ENCODE measurements at regions not wholly inside any gene's neighbourhood (a gene's known extent, or its start where the extent isn't known, plus 50 kb on each side); places are given as distances from the start of the nearest gene placed in this dataset.
A peak's percentile ranks its signal among the peaks of the same experiment; 100 is the strongest.

DNA sequence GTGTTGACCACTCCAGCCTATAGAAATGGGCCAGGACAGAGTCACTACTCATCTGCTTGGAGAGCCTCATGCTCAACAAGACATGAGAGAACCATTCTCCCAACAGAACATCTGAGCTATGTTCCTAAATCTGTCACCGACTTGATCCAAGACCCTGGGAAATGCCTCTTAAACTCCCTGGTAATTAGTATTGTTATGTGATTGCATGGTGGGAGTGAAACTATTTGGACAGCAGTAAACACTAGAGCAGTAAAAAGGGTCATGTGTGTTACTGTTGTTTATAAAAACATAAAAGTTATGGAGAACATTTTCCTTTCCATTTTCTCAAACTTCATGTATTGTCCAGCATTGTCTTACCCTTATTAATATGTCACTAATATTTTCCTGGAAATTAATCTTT is 369.8 kb upstream of the FAT3 start:
- DNase-seq: no peak

DNA sequence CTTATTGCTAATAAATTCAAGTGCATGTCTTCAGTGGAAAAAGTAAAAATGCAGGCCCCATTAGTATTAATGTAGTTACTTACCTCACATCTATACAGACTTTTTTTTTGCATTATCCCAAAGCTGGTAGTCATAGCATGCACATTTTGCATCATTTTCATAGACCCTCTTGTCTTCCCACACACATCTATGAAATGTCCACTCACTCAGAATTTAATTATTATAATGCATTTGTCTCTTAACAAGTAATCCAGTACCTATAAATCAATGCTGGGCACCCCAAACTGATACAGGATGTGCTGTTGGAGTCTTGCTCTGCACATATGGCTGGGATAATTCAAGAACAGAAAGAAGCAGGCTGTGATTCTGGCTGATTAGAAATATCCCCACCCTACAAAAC is 370.4 kb upstream of the FAT3 start:
- DNase-seq: no peak

DNA sequence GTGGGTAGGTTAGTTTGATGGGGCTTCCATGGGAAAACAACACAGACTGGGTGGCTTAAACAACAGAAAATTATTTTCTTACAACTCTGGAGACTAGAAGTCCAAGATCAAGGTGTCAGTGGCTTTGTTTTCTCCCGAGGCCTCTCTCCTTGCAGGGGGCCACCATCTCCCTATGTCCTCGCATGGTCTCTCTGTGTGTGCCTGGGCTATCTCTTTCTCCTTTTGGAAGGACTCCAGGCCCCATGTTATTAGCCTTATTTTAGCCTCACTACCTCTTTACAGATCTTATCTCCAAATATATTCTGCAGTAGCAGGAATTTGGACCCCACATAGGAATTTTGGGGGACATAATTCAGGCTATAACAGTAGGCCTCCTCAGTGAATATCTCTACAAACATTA is 372.7 kb upstream of the FAT3 start:
- no peak for DNase-seq

DNA sequence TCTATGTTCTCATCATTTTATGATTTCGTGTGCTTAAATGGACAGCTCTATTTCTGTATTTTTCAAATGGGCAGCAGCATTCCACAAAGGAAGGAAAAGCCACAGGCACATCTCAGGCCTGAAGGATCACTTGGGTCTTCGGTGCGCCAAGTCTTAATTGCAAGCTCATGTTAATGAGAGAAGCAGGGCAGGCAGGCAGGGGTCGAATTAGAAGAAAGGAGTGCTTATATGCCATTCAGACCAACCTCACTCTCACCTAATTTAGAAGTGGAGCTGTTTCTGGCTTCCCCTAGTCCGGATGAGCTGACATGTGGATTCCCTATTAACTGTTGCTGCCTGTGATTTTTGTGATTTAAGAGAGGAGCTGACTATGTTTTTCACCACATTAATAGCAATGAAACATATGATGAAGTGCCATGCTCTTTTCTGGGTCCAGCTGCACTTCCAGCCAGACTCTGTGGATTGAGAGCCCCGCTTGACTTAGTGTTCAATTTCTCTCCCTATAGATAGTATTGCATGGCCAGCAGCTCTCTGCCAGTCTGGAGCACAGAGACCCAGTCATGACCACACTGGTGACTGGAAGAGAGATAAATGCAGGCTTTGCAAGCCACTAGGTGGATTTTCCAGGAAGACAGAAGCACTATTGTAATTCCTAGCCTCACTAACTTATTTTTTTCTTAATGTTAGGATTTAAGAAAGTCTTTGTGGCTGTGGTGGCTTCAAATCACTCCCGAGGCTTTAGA is 373.9 kb upstream of the FAT3 start:
- no peak for DNase-seq

DNA sequence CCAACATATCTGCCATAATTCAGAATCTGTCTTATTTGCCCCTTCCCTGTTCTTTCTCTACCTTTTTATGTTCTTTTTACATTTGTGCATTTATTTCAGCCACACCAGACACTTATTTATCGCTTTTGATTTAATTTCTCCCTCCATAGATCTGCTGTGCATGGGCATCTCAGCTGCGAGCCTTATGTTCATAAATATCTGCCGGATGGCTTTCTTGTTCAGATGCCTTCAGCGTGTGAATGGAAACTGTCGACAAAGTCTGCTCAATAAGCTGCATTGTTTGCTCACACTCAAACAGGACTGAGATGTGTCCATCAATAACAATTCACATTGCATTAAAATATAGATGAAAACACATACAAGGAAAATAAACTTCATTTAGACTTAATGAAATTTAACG is 374.6 kb upstream of the FAT3 start:
- no peak for DNase-seq

DNA sequence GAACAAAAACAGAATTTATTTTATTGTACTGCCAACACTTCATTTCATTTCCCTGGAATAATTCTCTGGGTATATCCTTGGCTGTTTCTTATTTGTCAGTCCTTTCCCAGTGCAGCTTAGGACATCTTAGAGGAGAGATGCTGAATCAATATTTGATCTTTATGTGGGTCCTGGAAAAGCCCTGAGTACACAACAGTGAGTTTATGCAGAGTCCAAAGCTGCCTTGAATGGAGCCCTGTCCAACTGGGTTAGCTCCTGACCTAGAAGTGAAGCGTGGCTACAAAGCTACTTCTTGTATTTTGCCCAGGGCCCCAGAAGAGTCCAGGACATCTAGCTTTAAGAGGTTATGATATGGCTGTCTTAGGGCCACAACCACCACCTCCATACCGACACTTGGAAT is 378.0 kb upstream of the FAT3 start:
- no peak for DNase-seq

DNA sequence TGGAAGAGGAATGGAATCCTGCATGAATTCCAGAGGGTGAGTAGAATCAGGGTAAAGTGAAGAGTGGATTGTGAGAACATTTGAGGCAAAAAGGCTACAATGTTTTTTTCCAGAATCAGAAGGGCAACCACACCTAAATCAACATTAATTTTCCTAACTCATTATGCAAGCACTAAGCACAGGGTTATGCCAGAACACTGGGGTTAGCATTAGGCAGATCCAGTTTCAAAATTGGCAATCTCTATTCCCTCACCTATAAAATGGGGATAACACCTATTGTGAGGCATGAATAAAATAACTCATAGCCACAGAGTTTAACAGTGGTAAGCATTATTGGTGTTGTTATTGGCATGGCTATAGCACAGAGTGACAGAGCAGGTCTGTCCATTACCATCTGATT is 378.6 kb upstream of the FAT3 start:
- no peak for DNase-seq

DNA sequence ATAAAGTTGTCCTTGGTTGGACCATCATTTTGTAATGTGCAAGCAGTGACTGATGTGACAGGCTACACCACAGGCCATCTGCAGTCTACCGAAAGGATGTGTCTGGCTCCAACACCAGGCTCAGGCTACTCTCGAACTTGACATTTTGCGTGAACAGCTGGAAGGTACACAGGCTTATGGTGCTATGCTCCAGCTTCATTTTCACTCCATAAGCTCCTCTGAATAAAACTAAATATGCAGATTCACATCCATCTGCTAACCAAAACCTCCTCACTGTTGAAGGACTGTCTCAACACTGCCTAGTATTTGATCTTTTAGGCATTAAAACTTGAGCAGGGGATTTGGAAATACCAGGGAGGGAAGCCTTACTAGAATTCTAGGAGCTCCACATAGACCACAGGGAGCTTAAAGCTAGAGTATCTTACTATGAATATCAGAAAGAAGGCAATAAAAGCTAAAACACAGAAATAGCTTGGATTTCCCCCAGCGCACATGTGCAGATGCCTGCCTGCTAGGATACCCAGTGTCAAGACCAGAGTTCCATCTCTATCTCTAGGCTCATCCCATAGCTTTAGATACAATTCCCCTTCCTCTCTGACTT is 383.9 kb upstream of the FAT3 start:
- no peak for DNase-seq

DNA sequence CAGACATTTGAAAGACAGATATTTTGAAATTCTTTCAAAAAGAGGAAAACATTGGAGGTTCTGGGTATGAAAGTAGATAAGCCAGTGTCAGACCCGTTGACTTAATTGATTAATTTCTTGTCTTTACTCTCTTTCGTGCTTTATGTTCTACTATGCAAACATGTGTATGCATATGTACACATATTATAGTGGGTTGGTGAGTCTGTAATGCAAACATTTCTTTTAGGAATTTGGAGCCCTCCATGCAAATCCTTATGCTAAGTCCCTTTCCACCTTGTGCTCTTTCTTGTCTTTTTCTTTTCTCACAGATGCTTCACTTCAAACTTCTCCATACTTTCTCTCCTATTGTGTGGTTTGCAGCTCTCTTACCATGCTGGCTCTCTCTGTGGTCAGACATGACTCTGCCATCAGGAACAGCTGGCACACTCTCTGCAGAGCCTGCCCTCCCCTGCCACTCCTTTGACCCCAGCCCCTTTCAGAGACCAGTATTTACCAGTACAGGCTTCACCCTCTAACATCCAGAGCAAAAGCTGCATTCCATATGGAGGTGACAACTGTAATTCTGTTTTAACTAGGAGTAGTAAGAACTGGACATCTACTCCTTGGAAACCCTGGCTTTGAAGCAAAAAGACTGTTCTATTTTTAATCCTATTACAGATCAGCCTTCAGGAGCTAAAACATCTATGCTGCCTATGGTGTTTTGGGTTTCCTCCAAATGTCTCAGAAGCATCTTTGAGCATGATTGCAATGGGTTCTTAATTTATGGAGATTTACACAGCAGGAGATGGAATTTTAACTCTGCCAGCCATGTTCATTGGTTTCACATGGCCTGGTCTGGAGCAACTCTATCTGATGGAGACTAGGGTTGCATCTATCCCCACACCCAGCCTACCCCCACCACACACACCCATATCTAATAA is 386.9 kb upstream of the FAT3 start:
- DNase-seq: no peak

DNA sequence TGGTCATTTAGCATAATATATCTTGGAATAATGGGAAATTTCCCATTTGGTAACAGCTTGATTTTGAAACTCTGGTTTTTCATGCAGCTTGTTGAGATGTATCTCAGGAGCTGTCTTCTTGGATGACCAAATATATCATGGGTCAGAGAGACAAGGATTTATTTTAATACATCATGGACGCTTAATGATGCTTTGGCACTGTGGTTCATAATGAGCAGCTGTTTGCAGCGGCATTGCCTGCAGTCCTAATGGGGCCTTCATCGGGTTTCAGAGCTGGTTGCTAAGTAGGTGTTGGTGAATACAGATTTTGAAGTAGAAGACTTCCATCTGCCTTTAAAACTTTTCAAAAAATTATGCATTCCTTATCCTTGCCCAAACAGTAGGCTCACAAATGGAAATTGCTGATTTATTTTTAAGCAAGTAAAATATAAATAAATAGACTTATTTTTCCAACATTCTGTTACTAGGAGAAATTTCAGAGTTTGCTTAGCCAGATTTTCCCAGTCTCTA is 389.5 kb upstream of the FAT3 start:
- DNase-seq: no peak

DNA sequence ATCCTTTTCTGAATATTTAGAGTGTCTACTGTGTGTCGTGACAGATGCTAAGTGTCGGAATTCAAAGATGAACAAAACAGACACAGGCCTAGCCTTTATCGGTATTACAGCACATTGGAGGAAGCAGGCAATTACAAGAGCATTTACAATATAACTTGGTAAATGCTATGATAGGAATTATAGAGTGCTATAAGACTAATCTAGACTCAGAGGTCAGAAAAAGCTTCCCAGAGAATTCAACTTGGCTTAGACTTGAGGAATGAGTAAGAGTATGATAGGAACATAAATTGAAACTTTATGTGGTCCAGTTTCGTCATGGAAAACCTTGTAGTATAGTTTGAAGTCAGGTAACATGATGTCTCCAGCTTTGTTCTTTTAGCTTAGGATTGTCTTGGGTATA is 395.7 kb upstream of the FAT3 start:
- DNase-seq: no peak

DNA sequence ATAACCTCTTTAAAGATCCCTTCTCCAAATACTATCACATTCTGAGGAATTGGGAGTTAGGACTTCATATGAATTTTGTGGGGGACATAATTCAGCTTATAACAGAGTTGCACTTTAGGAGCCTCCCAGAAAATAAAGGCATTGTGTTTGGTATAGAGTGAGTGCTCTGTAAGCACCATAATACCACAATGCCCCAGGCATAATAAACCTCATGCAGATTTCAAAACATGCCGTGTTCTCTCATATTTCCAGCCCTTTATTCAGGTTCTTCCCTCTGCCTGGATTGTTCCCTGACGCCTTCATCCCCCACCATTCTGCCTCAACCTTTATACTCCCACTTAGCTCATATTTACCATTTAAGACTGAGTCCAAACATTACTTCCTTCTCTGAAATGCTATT is 398.8 kb upstream of the FAT3 start:
- no peak for DNase-seq

DNA sequence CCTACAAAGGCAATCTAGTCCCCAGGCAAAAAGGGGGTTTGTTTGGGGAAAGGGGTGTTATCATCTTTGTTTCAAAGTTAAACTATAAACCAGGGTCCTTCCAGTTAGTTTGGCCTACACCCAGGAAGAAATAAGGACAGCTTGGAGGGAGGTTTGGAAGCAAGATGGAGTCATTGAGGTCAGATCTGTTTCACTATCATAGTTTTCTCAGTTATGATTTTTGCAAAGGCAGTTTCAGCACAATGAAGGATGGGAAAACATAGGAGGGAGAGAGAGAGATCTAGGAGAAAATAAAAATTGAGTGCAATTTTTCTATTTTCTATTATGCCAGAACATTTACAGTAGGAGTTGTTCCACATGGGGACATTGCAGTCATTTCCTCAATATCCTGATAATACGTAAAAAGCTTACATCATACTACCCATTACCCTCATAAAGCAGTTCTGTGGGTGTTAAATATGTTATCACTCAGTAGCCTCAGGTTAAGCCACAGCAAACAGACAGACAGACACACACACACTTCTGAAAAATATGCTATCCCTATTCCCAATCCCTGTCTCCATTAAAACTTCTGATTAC is 401.3 kb upstream of the FAT3 start:
- DNase-seq: no peak

DNA sequence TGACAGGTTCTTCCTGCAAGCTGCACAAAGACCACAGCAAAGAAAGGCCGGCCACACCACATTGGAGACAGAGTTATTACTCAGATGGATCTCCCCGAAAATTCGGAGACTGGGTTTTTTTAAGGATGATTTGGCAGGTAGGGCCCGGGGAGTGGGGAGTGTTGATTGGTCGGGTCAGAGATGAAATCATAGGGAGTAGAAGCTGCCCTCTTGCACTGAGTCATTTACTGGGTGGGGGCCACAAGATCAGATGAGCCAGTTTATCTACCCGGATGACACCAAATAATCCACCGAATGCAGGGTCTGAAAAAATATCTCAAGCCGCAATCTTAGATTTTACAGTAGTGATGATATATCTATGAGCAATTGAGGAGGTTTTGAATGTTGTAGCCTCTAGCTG is 401.8 kb upstream of the FAT3 start:
- no peak for DNase-seq

DNA sequence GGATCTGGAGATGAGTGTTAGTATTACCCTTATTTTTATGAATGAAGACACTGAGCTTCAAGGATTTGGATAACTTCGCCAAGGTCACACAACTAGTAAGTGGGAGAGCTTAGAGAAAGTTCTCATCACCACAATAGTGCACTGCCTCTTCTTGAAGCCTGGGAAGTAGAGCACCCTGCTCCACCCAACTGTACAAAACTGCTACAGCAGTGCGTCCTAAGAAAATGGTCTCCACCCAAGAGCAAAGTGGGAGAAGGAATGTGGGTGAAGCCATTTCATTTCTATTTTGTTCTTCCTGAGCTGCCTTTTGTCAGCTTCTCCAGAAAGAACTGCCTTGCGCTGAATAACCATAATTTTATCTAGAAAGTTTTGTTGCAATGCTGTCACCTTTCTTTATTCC is 403.9 kb upstream of the FAT3 start:
- DNase-seq: no peak

DNA sequence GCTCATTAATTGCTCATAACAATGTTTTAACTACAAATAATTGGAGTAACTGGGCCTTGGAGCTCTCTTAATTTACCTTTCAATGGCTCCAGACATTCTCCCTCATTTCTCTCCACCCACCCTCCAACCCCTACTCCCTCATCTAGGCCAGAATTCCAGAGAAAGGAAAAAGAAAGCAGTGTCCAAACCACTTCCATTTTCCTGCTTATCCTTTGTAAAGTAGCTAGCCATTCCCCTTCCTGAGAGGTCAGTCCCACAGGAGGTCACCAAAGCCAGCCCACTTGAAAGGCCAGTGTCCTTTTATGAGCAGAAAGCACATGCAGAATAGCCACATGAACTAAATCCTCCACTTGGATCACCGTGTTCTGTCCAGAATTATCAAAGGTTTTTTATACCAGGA is 404.8 kb upstream of the FAT3 start:
- DNase-seq: no peak

DNA sequence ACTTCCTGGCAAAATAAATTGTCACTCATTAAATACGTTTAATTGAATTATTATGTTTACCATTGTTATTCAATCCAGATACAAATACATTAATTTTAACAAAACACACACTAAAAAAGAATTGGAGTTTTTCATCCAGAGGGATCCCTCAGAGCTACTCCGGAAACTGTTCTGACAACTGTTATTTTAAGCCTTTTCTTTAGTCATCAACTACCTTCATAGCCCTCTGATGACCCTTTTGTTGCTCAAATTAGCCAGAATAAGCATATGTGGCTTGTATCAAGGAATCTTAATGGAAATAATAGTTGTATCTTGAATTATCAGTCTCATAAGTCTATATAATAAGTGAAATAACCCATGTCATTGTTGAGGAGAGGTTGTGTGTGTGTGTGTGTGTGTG is 405.4 kb upstream of the FAT3 start:
- no peak for DNase-seq

DNA sequence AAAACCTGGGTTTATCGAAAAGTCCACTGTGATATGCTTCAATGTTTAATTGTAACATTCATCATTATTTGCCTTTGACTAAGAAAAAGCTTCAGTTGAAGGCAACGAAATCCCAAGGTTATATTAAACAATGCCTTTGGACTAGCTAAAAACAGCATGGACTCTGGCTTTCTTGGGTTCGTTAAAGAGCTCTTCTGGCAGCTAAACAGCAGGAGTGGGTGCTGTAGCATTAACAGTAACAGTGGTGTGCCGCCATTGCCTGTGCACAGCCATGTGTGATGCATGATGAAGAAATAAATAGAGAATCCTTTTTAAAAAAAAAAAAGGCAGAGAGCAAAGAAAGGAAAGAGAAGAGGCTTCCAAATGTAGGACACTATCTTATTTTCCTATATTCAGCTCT is 406.6 kb upstream of the FAT3 start:
- DNase-seq: no peak

DNA sequence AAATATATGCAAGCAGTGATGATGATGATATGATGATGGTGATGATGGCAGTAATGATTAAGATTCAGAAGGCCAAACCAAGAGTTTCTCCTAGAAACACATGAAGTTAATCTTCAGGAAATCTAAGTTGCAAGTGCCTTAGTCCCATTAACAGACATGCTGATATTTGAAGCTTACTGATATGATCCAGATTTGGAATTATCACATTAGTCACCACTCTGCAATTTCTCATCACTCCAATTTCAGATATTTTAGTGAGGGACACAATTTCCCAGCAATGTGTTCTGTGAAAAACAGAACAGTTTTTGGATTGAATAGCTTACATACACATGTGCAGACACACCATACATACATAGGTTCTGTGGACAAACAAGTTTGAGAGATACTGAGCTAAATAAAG is 411.4 kb upstream of the FAT3 start:
- no peak for DNase-seq

DNA sequence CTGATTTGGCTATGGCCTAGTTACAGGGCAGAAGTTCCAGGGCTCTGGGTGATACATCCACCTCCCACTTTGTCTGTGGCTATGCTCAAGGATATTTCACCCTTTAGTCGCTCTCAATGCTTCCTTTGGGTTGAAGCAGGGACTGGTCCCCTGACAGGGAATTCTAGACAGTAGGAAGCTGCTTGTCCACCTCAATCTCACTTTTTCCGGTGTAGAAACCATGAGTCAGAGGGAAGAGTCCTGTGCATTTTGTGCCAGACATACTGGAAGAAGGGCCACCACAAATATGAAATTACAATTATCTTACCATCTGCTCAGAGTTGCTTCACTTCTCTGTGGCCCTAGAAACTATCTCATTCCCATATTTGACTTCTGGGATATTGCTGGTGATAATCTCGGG is 413.7 kb upstream of the FAT3 start:
- DNase-seq: peak; percentile 40

DNA sequence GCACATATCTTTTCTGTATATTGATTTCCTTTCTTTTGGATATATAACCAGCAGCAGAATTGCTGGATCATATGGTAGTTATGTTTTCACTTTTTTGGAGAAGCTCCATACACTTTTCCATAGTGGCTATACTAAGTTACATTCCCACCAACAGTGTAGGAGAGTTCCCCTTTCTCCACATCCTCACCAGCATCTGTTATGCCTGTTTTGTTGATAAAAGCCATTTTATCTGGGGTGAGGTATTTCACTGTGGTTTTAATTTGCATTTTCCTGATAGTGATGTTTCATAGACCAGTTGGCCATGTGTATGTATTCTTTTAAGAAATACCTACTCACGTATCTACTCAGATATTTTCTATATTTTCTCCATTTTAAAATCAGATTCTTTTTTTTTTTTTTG is 419.3 kb upstream of the FAT3 start:
- DNase-seq: no peak

DNA sequence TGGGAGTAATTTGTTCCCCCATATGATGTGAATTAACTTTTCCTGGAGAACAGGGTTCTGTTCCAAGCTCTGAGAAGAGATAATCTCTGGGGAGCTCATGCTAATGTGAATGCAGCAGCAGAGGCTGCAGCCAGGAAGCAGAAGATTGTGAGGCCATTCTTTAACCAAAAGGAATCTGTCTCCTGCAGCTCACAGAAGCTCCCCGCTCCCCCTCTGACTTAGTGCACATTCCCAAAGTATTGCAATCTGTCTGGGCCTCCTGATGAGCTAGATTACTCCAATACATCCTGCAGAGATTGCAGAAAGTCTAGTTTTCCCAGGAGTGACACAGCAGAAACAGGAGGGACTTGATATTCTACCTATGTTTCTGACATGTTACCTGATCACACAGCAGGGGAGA is 420.6 kb upstream of the FAT3 start:
- peak; percentile 84 for DNase-seq

DNA sequence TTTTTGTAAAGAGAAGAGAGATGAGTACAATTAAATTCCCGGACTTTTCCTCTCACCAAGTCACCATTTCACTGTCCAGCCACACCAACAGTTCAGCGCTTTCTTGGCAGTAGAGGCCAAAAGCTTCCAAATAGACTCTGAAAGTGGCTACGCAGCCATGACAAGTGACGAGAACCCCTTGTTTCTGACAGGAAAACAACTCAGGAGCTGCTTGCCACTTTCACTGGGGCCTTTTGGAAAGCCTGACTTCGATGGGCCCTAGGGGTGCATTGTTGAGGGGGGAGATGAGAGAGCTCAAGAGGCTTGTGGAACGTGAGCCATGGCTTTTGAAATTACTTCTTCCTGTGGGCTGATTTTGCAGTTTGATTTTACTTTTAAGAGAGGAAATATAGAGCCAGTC is 422.1 kb upstream of the FAT3 start:
- DNase-seq: no peak

Data from fibroblast of skin of abdomen (primary cell).